Activated CD4-positive, alpha-beta T cell treated with anti-CD3 and anti-CD28 coated beads, Interleukin-2, amount 50 U/mL, for 16 hours (primary cell): ENCODE measurements at regions not wholly inside any gene's neighbourhood (a gene's known extent, or its start where the extent isn't known, plus 50 kb on each side); places are given as distances from the start of the nearest gene placed in this dataset.

ENCODE experiments used
- DNase-seq: peaks from one replicate; pipeline ENCODE4 v3.0.0-alpha.2; 2020

DNA sequence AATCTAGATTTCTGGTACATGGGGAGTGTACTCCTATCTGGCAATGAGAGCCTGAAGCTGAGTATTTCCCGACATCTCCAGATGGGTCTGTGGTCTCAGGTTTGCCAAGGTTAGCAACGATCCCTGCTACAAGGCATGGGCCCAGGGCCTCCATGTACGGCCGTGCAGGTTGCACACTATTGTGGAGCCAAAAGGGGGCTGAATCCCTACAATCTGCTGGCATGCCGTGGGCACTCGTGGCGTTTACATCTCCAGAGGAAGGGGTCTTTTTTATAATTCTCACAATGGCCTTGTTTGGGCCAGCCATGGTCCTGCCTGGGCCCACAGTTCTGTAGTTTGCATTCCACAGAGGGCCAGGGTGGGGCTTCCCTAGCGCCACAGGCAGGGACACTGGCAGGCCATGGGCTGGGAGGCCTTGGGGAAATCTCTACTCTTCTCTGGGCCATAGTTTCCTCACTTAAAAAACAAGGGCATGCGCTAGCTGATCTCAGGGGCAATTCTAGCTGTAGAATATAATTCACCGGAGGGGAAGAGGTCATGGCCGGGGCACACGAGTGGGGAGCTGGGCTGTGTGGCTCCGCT, 68.9 kb upstream of the TLE3 start:
- no peak for DNase-seq

GRCh38 chr15:70165716-70166284, 68.1 kb upstream of the TLE3 start:
- no peak for DNase-seq

- DNase-seq, result no peak
Measured at GRCh38 chr15:70164910-70165715, 67.4 kb upstream of the TLE3 start.

DNA sequence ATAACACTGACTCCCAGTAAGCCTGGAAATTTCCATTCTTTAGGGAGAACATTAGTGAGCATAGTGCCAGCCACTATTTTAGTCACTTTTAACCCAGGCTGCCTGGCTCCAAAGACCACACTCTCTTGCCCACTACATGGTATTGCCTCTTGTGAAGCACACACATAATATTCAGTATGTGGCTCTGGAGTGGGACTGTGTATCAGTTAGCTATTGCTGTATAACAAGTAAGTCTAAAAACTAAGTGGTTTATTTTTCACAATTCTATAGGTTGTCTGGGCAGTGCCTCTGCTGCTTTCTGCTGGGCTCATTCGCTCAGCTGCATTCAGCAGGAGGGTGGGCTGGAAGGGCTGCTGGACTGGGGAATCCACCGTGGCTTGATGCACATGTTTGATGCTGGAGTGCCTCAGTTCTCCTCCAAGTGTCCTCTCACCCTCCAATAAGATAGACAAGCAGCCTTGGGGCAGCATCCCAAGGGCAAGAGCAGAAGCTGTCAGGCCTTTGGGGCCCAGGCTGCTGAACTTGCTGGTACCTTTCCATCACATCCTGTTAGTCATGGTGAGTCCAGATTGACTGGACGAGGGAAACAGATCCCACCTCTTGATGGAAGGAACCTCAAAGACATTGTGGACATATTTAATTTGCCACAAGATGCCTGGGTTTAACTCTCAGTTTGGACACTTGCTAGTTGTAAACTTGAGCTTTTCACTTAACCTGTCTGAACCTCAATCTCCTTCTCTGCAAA, 66.6 kb upstream of the TLE3 start:
- no peak for DNase-seq

- no peak for DNase-seq
Measured at GRCh38 chr15:70160803-70161565, 63.3 kb upstream of the TLE3 start.

DNA sequence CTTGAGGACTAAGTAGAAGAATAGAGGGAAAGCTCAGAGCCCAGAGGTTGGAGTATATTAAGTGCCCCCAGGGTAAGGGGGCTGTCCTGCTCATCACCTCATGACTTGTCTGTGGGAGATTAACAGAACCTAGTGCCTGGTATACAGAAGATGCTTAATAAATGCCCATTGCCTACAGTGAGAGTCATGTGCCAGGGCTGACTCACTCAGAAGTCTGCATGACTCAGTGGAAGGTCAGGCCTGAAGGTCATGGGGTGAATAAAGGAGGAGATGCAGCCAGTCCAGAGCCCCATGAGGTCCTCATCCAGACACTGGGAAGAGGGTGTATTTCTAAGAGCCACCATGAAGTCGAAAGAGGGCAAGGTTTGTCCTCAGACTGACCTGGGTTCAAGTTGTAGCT, 62.5 kb upstream of the TLE3 start:
- no peak for DNase-seq

- no peak for DNase-seq
Measured at GRCh38 chr15:70159713-70160009, 61.9 kb upstream of the TLE3 start.

DNA sequence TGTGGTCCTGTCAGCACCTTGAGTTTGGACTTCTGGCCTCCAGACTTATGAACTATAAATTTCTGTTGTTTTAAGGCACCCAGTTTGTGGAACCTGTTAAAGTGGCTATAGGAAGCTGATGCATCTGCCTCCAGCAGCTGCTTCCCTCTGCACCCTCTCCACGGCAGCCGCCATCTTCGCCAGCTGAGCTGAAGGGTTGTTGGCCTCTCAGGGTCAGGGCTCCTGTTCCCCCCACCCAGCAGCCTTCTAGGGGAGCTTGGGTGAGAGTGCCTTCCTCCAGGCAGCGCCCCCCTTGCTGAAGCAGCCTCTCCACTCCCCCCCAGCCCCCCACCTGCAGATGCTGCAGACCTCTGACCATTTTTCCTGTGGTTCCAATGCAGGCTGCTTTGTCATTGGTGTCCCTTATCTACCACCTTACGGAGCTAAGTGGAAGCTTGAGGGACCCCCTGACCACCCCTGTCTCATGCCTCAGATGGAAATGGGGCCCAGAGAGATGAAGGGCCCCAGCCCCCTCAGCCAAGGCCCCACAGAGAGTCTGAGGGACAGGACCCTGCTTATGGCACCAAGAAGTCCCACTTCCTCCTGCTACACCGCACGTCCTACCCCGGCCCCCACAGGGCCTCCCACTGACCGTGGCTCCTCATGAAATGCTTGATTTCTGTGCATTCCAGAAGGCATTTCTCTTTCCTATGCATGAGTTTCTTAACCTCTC, 61.4 kb upstream of the TLE3 start:
- DNase-seq, result no peak

DNA sequence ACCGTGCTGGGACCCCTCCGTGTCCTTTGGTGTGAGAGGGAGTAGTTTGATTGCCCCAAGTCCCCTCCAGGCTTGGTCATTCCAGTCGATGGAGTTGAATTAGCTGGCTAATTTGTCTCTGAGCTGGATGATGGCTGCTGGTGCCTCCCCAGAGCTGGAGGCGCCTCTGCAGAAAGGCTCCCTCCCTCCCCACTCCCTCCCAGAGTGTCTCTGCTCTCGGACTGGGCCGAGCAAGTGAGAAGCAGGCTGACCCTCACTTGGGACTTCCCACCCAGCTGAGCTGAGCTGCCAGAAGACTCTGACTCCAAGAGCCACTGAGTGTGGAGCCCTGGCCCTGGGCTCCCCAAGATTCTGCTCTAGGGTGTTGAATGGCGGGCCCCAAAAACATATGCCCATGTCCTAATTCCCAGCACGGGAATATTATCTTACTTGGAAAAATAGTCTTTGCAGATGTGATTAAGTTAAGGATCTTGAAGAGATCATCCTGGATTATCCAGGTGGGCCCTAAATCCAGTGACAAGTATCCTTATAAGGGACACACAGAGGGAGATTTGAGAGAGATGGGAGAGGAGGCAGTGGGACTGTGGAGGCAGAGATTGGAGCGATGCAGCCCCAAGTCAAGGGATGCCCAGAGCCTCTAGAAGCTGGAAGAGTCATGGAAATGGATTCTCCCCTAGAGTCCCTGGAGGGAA, 60.7 kb upstream of the TLE3 start:
- DNase-seq, result no peak

DNA sequence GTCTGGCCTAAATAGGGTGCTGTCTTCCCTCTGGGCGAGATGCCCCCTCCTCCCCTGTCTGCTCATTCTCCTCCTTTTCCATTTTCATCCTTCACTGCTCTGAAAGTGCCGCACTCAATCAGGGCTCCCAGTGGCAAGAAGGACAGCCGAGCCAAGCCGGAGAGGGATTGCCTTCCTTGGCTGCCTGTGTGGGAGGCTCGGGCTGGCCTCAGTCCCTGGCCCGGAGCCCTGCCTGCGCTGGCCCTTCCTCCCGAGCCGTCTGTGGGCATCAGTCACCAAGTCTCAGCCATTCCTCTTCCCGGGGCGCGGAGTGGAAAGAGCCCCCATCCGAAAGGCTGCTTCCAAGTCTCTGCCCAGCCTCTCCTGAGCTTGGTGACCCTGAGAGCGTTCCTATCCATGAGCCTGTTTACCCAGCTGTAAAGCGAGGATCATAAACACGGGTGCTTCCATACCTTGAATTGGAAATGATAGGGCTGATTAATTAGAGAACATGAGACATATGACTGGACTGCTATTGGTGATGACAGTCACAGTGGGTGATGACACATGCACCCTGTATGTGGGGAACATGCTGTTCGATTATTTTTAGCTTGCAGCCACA, 59.1 kb upstream of the TLE3 start:
- DNase-seq, result no peak

- no peak for DNase-seq
Measured at GRCh38 chr15:70154718-70155347, 57.1 kb upstream of the TLE3 start.

GRCh38 chr15:70153921-70154717, 56.4 kb upstream of the TLE3 start:
- DNase-seq, result no peak

GRCh38 chr15:70152070-70152480, 54.4 kb upstream of the TLE3 start:
- DNase-seq, result peak; percentile 16

DNA sequence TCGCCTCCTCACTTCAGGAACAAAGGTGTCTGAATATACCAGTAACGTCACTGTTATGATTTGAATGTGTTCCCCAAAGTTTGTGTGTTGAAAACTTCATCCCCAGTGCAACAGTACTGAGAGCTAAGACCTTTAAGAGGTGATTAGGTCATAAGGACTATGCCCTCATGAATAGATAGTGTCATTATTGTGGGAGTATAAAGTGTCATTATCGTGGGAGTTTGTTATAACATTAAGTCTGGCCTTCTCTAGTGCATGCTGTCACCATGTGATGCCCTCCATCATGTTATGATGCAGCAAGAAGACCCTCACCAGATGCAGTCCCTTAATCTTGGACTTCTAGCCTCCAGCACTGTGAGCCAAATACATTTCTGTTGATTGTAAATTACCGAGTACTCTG, 53.7 kb upstream of the TLE3 start:
- no peak for DNase-seq

DNA sequence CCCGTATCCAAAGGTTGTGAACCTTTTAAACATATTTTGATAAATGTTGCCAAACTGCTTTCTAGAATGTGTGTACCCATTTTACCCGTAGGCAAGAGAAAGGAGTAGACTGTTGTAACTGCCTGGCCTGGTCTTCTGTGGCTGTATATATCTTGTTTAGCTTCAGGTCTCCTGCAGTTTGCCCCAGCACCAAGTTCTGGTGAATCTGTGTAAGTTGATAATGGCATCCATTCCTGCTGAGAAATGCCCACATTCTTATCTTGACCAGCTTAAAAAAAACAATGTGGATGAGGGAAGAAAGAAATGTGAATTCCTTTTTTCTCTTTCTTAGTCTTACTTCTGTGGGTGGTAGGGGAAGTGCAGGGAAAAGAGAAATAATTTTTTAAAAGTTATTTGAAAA, 53.3 kb upstream of the TLE3 start:
- DNase-seq, result no peak

DNA sequence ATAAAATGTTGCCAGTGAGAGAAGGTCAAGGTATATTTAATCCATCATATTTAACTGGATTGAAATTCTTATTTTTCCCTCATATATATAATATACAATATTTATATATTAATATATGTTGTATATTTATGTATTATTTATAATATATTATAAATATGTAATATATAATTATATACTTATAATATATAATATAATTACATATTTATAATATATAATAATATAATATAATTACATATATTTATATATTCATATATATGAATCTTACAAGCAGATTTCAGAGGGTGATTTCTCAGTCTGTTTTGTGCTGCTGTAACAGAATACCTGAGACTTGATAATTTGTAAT, 52.7 kb upstream of the TLE3 start:
- no peak for DNase-seq

- no peak for DNase-seq
Measured at GRCh38 chr15:70149667-70150404, 52.1 kb upstream of the TLE3 start.

DNA sequence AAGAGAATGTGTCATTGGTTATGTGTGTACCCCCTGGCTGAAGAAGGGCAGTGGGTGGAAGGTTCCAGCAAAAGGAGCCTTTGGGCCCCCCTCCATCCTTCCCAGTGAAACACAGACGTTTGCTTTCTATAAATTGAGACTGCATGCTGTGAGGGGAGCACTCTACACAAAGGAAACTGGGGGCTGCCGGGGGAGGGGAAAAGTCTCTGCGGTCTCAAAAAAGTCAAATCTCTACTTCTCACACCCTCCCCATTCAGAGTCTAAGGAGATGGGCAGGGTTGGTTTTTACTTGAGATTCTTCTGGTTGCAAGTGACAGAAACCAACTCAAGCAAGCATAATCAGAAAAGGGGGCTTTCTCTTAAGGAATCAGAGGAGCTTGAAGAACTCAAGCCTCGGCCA, 50.1 kb upstream of the TLE3 start:
- no peak for DNase-seq
